GM12864 (cell line): ENCODE measurements at regions not wholly inside any gene's neighbourhood (a gene's known extent, or its start where the extent isn't known, plus 50 kb on each side); places are given as distances from the start of the nearest gene placed in this dataset.
"Not testable (repeated sequence)": the region's sequence is repeated elsewhere in the genome, so short reads cannot be mapped to it uniquely, and the experiment has no call there.

Experiments
- DNase-seq: peaks from one replicate; pipeline ENCODE4 v3.0.0-alpha.2; 2011; ENCODE audit warnings: low read depth
- H3K4me3 ChIP-seq: 2 replicates; pipeline ENCODE4 v1.5.1; 2011; ENCODE audit warnings: mild to moderate bottlenecking, low read depth, low read length, control low read depth
- CTCF ChIP-seq: IDR thresholded peaks from 2 replicates; pipeline ENCODE4 v1.5.1; 2011; ENCODE audit warnings: low read depth, mild to moderate bottlenecking, moderate library complexity, low read length, control low read depth, inconsistent platforms; ENCODE audit errors: missing control alignments

- no peak for TF ChIP-seq CTCF
- H3K4me3 ChIP-seq = peak overlapping the region; percentile 57
- peak; percentile 97 for DNase-seq
Measured at GRCh38 chr6:27814665-27815424, 97.4 kb downstream of the OR2B2 start.

GRCh38 chr6:27814415-27814664 lies 97.9 kb downstream of the OR2B2 start:
- H3K4me3 ChIP-seq = peak overlapping the region; percentile 50
- DNase-seq = not testable (repeated sequence)

GRCh38 chr6:27812805-27813492 lies 99.2 kb downstream of the OR2B2 start:
- no peak for DNase-seq
- H3K4me3 ChIP-seq = peak overlapping the region; percentile 31
- no peak for TF ChIP-seq CTCF

- DNase-seq = no peak
- no peak for TF ChIP-seq CTCF
- H3K4me3 ChIP-seq = peak overlapping the region; percentile 39
Measured at GRCh38 chr6:27812078-27812804, 100.0 kb downstream of the OR2B2 start.

GRCh38 chr6:27811451-27811772 lies 100.8 kb downstream of the OR2B2 start:
- TF ChIP-seq CTCF = no peak
- peak overlapping the region; percentile 77 for H3K4me3 ChIP-seq
- DNase-seq = no peak

- TF ChIP-seq CTCF = no peak
- H3K4me3 ChIP-seq = peak overlapping the region; percentile 77
- DNase-seq = no peak
Measured at GRCh38 chr6:27810768-27811450, 101.3 kb downstream of the OR2B2 start.
